ENCODE measurements at regions not wholly inside any gene's neighbourhood (a gene's known extent, or its start where the extent isn't known, plus 50 kb on each side); places are given as distances from the start of the nearest gene placed in this dataset.

- no peak for DNase-seq (ENCODE audit: low spot score)
Observed at GRCh38 chr12:115639648-115640012, 637.9 kb downstream of the MED13L start.

DNA sequence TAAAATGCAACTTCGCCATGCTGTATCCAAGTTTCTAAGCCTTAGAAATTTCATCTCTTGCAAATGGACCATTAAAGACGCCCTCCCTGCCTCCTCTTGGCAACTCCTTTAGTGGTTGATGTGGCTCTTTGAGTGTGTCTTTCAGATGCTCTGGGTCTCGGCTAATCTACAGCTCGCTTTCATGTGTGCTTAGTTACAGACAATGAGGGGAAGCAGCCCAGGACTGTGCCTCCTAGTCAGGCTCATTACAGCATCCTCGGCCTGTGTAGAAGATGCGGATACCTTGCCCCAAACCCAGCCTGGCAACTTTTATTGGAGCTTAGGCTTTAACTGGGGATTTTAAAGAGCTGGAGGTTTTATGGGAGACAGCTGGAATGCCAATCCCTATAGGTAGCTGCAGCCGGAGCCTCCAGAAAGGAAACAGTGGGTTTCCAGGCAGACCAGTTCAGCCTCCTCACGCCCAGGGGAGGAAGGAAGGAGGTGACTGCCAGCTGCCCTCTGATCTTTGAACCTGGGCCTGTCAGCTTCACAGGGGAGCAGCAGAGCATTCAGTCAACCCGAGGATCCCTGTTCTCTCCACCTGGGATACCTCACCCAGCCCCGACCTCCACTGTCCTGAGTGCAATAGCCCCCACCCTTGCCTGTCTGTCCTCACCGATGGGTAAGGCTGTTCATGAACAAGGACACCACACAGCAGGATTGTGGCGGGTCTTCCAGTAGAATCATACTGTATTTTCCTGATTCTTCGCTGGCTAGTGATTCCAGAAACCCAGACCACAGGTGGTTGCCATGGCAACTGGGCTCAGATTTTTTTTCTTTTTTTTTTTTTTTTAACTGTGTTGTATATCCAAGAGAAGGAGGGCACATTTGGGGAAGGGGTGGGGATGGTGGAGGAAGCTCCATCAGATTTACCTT, 638.5 kb downstream of the MED13L start:
- DNase-seq (ENCODE audit: low spot score): no peak

- DNase-seq (ENCODE audit: low spot score): no peak
Observed at GRCh38 chr12:115636546-115636945, 640.9 kb downstream of the MED13L start.

DNA sequence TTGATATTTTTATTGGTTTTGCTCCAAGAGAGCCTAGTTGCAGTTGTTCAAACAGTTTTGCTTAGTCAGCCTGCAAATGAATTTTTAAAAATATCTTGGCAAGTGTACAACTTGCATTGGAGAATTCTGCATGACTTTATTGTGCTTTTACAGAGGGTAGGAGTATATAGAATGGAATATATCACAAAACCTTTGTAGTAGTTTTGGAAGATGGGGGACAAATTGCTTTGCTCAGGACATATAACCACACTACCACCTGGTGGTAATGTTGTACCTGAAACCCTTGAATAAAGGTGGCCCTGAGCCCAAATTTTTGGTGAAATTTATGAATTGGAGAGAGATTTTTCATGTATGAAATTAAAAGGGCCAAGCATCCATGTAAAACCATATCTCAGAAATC, 645.2 kb downstream of the MED13L start:
- DNase-seq (ENCODE audit: low spot score): no peak

DNA sequence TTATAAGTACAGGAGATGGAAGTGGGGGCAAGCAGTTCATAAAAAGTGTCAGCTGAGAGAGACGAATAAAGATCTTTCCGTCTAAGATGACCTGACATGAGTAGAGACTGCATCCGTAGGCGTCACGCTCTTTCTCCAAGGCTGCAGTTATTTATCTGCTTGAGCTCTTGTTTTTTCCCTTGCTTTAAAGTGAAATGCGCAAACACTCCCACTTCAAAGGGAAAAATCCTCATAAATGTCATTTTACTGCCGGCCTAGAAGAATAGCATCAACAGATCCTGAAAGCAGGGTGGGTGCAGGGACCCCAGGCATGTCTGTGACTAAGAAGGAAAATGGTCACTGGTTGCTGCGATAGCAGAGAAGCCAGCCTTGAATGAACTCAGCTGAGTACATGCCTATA, 647.4 kb downstream of the MED13L start:
- DNase-seq (ENCODE audit: low spot score): no peak

- DNase-seq (ENCODE audit: low spot score): no peak
Observed at GRCh38 chr12:115626210-115626609, 651.3 kb downstream of the MED13L start.

DNA sequence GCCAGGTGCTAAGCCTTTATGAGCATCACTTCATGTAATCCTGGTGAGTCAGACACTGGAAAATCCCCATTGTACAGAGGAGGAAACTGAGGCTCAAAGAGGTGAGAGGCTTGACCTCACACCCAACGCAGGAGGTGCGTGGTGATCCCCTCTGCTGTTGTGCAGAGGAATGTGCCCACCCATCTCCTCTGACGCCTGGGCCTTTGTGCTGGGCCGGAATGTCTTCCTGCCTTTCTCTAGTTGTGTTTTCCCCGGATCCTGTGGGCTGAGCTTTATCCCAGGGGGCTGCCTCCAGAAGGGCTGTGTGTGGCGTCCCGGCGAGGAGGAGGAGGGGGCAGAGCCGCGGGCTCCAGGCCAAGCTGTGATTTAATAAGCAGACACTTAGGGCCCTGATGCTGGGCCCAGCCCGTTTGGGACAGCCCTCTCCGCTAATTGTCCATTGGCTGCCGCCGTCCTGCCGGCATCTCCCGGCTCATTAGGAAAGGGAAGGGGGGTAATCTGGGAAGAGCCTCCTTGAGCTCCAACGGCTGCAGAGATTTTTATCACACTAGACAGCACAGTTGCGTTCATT, 653.6 kb downstream of the MED13L start:
- DNase-seq (ENCODE audit: low spot score): no peak

DNA sequence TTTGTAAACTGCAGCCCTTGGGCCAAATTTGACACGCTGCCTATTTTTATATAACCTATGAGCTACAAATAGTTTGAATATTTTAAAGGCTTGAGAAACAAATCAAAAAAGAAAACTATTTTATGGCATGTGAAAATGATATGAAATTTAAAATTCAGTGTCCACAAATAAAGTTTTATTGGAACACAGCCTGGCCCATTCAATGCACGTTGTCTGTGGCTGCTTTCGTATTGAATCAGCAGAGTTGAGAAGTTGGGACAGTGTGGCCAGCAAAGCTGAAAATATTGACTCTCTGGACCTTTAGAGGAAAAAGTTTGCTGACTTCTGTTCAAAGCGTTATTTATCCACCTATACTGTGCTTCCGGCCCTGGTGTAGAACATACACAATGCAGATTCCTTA, 654.2 kb downstream of the MED13L start:
- DNase-seq (ENCODE audit: low spot score): no peak

DNA sequence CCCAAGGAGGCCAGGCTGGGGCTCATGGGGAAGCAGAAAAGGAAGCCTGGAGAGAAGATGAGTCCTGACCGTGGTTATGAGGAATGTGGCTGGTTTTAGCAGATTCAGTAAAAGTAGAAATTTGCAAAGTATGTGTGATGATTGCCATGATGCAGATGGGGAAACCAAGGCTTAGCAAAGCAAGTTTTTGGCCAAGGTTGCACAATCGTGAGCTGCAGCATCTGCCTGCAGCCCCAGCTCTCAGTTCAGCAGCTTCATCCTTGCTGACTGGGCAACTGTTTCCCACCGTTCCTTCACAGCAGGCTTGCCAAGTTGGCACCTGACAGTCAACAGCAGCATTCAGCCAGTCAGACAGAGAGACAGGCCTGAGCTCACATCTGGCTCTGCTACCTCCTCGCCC, 656.7 kb downstream of the MED13L start:
- DNase-seq (ENCODE audit: low spot score): no peak

- no peak for DNase-seq (ENCODE audit: low spot score)
Observed at GRCh38 chr12:115619889-115620288, 657.6 kb downstream of the MED13L start.

GRCh38 chr12:115619061-115619460, 658.4 kb downstream of the MED13L start:
- no peak for DNase-seq (ENCODE audit: low spot score)

DNA sequence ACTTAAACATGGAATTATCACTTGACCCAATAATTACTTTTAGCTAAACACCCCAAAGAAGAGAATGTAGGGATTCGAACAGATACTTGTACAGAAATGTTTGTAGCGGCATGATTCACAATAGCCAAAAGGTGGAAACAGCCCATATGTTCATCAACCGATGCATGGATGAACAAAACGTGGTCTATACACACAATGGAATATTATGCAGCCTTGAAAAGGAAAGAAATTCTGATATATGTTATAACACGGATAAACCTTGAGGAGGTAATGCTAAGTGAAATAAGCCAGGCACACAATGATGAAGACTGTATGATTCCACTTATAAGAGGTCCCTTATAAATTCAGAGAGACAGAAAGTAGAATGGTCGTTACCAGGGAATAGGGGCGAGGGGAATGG, 659.4 kb downstream of the MED13L start:
- DNase-seq (ENCODE audit: low spot score): no peak

DNA sequence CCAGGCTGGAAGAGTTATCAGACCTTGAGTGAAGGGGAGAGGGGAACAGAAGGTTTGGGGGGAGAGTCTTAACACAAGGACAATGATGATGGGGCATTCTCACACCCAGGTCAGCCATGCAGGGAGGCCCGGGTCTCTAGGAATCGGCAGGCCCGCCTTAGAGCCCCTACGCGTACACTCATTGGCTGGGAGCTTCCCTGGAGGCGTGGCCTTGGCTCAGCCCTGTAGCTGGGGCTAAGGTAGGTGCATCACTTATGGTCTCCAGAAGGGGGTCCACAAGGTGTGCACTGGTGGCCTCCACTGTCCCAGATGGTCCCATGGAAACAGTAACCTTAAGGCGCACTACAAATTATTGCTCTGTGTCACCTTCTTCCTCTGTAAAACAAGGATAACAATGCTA, 660.1 kb downstream of the MED13L start:
- DNase-seq (ENCODE audit: low spot score): no peak

- DNase-seq (ENCODE audit: low spot score): no peak
Observed at GRCh38 chr12:115611477-115611876, 666.0 kb downstream of the MED13L start.

DNA sequence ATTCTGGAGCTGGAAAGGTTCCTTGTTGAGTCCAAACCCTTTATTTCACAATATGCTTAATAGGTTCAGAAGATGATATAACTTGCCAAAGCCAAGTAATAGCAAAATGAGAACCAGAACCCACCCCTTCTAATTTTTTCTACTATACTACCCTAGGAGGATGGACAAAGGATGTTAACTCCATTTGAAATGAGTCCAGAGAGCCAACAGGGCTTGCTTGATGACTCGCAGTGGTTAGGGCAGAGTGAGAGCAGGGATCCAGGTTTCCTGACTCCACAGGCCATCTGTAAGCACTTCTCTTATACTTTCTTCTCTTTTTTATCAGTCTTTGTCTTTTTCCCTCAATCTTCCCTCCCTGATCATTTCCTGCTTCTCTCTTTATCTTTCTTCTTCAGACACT, 668.1 kb downstream of the MED13L start:
- DNase-seq (ENCODE audit: low spot score): no peak

GRCh38 chr12:115606040-115606439, 671.5 kb downstream of the MED13L start:
- no peak for DNase-seq (ENCODE audit: low spot score)

DNA sequence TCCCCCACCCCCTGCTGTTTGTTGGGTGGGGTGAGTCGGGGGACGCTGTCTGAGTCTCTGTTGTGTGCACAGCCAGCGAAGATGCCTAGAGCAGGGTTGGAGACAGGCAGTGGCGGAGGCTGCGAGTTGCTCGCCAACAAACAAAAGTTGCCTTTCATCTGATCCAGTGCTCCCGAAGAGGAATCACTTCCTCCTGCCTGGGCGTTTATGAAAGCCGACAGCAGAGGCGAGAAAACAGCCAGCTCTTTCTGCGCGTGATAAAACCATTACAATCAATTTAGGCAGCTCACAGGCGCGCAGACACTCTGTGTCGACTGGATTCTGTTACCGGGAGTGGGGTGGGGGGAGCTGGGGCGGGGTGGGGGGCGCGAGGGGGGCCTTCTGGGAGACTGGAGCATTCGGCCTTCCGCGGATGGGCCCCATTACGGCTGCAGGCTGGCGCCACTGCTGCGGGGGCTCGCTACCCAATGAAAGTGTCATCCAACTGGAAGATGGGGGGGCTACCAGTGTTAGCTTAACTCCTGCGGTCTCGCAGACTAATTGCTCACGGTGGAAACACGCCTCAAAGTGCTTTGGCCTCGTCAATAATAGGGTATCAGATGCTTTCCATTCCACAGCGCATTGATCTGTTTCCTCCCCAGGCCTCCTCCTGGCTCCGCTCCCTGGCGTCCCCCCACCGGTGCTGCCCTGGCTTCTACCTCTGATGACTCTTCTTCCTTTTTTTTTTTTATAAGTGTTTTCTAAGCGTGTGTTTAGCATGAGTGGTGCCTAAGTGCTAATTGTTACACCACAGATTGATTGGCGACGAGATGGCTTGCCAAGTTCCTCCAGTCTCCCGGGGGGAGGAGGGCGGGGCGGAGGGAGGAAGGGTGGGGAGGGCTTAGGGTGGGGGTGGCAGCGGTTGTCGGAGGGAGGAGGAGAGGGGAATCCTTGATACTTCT, 678.4 kb downstream of the MED13L start:
- DNase-seq (ENCODE audit: low spot score): peak; percentile 86

- DNase-seq (ENCODE audit: low spot score): peak; percentile 42
Observed at GRCh38 chr12:115597157-115597712, 680.3 kb downstream of the MED13L start.

DNA sequence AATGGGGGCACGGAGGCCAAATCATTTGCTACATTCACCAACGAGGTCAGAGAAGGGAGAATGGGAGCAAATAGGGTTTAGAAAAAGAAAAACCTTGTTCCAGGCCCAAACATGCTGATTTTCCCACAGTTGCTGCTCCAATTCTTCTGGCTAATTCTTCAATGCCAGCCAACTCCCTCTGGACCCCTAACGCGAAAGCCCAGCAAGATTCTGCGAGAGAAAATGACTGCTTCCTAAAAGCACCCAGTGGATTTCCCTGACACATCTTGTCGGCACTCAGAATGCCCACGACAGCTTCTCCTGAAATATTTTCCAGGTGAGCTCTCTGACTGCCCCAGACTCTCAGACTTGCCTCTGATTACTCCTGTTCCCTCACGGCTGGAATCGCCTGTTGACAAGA, 689.4 kb downstream of the MED13L start:
- no peak for DNase-seq (ENCODE audit: low spot score)

GRCh38 chr12:115584156-115584555, 693.3 kb downstream of the MED13L start:
- no peak for DNase-seq (ENCODE audit: low spot score)

- DNase-seq (ENCODE audit: low spot score): no peak
Observed at GRCh38 chr12:115583591-115583990, 693.9 kb downstream of the MED13L start.

GRCh38 chr12:115577401-115577800, 700.1 kb downstream of the MED13L start:
- DNase-seq (ENCODE audit: low spot score): no peak
